ENCODE measurements at regions not wholly inside any gene's neighbourhood (a gene's known extent, or its start where the extent isn't known, plus 50 kb on each side); places are given as distances from the start of the nearest gene placed in this dataset.

DNA sequence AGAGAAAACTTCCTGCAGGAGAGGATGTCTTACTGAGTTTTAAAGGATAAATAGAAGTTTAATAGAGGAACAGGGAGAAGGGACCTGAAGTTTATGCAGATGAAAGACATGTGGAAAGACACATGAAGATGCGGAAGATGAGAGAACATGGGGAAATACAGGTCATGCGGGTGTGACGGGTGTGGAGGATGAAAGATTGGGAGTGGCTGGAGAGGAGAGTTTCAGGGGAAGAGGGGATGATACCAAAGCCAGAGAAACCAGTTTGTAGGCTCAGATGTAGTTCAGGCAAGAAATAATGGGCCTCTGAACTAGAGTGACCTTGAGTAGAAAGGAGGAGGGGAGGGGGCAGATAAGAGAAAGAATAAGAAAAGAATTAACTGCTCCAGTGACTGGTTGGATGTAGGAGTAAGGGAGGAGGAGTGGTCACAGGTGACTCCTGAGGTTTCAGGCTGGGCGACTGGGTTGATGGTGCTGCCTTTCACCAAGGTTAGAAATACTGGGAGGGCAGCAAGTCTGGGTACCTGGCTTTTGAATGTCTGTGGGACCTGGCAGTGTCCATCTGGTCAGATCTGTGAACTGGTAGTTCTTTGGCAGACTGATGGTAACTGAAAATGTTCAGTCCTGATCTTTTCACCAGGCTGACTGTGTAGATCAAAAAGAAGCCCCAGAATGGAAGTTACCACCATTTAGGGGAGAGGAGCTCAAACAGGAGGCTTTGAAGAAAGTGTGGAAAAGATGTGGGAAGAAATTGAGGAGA lies 69.4 kb downstream of the TET3 start:
- Histone ChIP-seq H3K79me2 (ENCODE audit: control insufficient read depth in 1 of 2, insufficient read depth in 2 of 2, low read length in 2 of 2) (peaks cover 0 to 44% of the 10 kb centered on the region in 2 experiments; a peak in 2 of 4 replicates), H2BK20ac (ENCODE audit: low read length) (no peak overlapping the region), H3K9ac (replicated peaks in 1 of 4; ENCODE audit: extremely low read depth in 1 of 4, low read depth in 3 of 4, low read length in 3 of 4) (no peak overlapping the region), H4K5ac (ENCODE audit: insufficient read length, low read depth, low read length) (no peak overlapping the region), H3K4me2 (ENCODE audit: insufficient read depth in 1 of 2, low read depth in 2 of 2, low read length in 2 of 2) (peak overlapping the region in 1 of 2 experiments; percentile 39; a peak in 1 of 4 replicates), H3K9me3 (ENCODE audit: insufficient read depth in 2 of 2, low read depth in 1 of 2, low read length in 1 of 2) (no peaks in the 10 kb centered on the region), H3K27me3 (replicated peaks in 1 of 4; ENCODE audit: control insufficient read depth in 3 of 4, extremely low read depth in 1 of 4, insufficient read depth in 3 of 4, low read length in 3 of 4) (no peaks in the 10 kb centered on the region), H2BK12ac (ENCODE audit: low read depth, low read length) (no peak overlapping the region), H3K4ac (replicated peaks; ENCODE audit: insufficient read length, low read depth, low read length) (no peak overlapping the region), H3K18ac (ENCODE audit: extremely low read depth, low read length) (no peak overlapping the region), H3K23me2 (ENCODE audit: low read depth, low read length) (no peaks in the 10 kb centered on the region), H3K56ac (replicated peaks; ENCODE audit: insufficient read length, low read depth, low read length) (no peak overlapping the region), H3K14ac (ENCODE audit: insufficient read length) (no peak overlapping the region), H4K20me1 (replicated peaks in 1 of 2; ENCODE audit: control insufficient read depth in 1 of 2, insufficient read depth in 2 of 2, low read length in 2 of 2) (peaks cover 8 to 10% of the 10 kb centered on the region in 2 experiments), H3K4me3 (ENCODE audit: extremely low read depth in 1 of 4, insufficient read depth in 2 of 4, low read depth in 3 of 4, low read length in 4 of 4) (no peak overlapping the region), H3K79me1 (ENCODE audit: low read depth, low read length) (peaks cover 9% of the 10 kb centered on the region), H4K8ac (ENCODE audit: extremely low read depth, insufficient read depth, low read length) (no peak overlapping the region), H3K36me3 (ENCODE audit: control insufficient read depth in 2 of 4, insufficient read depth in 4 of 4, low read length in 3 of 4) (peaks cover 0 to 3% (median 0%) of the 10 kb centered on the region in 4 experiments; a peak in 1 of 8 replicates), H3K27ac (ENCODE audit: low read depth, low read length) (no peak overlapping the region), H2BK15ac (ENCODE audit: low read length) (no peak overlapping the region), H2AFZ (ENCODE audit: low read length) (no peak overlapping the region), H2BK120ac (replicated peaks; ENCODE audit: low read depth, low read length) (no peak overlapping the region), H2BK5ac (ENCODE audit: low read depth, low read length) (no peak overlapping the region), H4K91ac (replicated peaks; ENCODE audit: insufficient read length, low read length) (no peak overlapping the region), H3K23ac (ENCODE audit: insufficient read length) (no peak overlapping the region), H2AK5ac (ENCODE audit: low read depth, low read length) (no peak overlapping the region), H3K4me1 (replicated peaks in 1 of 4; ENCODE audit: control insufficient read depth in 3 of 4, insufficient read depth in 4 of 4, low read length in 3 of 4) (peaks cover 0 to 2% (median 0%) of the 10 kb centered on the region in 4 experiments; a peak in 1 of 7 replicates)
- FAIRE-seq (no peak), DNase-seq (ENCODE audit: low read depth in 1 of 2, low spot score in 2 of 2) (no peak)
- ChIA-PET POLR2A (ENCODE audit: partially characterized antibody) (no interaction called here), CTCF (ENCODE audit: partially characterized antibody) (interaction anchor here (1.3 kb wide), 1 partner anchor 13 kb away, joined by 3 read pairs; no protein-coding TSS in a partner anchor)
- no peak for TF ChIP-seq PHF8 (conservative IDR thresholded peaks at IDR 0.05; ENCODE audit: low read depth, low read length)
- no peak for TF ChIP-seq POU5F1 (IDR thresholded peaks at IDR 0.05; ENCODE audit: low read depth, low read length)
- TF ChIP-seq CTBP2 (IDR thresholded peaks at IDR 0.05; ENCODE audit: borderline replicate concordance, insufficient read depth, insufficient read length, low read length): no peak
- TF ChIP-seq EZH2 (IDR thresholded peaks at IDR 0.05; ENCODE audit: low read depth, low read length, severe bottlenecking): no peak
- 84% methylated on average over 4 of the region's 4 CpGs; no CpG with 5 or more reads in 1 of the 2 experiments for WGBS, 2 experiments (ENCODE audit: extremely low coverage in 1 of 2, insufficient coverage in 1 of 2, insufficient read length in 1 of 2, insufficient replicate concordance in 2 of 2, low coverage in 1 of 2, low lambda C conversion rate in 2 of 2, missing lambda C conversion rate in 1 of 2)
